Peyer's patch (tissue), 4 donors: ENCODE measurements at regions not wholly inside any gene's neighbourhood (a gene's known extent, or its start where the extent isn't known, plus 50 kb on each side); places are given as distances from the start of the nearest gene placed in this dataset.

Experiments used
- CTCF ChIP-seq, 6 experiments: fragments of 450-650 bp in 4 of 6; fragments of 200-600 bp in 2 of 6; sonication (generic) in 1 of 6; IDR thresholded peaks; one replicate each; pipeline ENCODE4 v1.5.1; 2017 to 2019; ENCODE audit warnings: antibody characterized with exemption in 6 of 6, mild to moderate bottlenecking in 3 of 6, moderate library complexity in 1 of 6
- POLR2A ChIP-seq, 2 donors: fragments of 450-650 bp; IDR thresholded peaks; one replicate each; pipeline ENCODE4 v1.5.1; 2017; ENCODE audit warnings: antibody characterized with exemption in 2 of 2, mild to moderate bottlenecking in 2 of 2, moderate library complexity in 2 of 2

GRCh38 chr2:14901737-14902136 lies 269.2 kb downstream of the LRATD1 start:
- TF ChIP-seq CTCF (IDR thresholded peaks at IDR 0.05) (no peak), POLR2A (IDR thresholded peaks at IDR 0.05) (no peak)
